ENCODE measurements at regions not wholly inside any gene's neighbourhood (a gene's known extent, or its start where the extent isn't known, plus 50 kb on each side); places are given as distances from the start of the nearest gene placed in this dataset.

DNA sequence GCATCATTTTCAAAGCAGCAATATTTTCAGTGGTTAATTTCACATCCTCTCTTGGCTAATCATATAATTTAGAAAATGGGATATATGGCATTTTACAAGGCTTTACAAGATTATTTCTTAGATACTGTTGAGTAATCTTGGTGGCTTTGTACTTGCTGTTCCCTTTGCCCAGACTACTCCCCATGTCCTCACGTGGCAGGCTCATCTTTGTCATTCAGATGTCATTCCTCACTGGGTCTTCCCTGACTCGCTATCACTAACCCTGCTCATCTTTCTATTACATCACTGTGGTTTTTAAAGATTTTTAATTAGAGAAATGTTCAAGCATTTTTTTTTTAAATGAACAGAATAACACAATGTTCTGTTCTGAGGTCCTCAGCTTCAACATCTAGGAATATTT lies 240.0 kb upstream of the IRX5 start:
- intact Hi-C loops (cut with DNase I): no loop called here
- DNase-seq: no peak
- ATAC-seq: no peak

DNA sequence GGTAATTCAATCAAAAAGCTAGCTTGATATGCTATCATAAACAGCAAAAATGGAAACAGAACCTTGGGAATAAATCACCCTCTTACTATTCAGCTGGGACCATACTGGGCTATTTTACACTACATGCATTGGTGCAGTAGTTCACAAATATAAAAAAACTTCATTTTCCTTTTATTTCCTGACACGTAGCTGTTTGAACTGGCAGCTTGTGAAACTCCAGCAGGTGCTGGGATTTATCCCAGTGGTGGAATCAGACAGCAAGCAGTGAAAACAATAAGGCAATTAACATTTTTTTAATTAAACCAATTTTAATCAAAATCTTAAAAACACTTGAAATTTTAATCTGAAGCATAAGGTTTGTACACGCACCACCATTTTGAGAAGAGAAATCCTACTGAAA lies 240.4 kb upstream of the IRX5 start:
- ATAC-seq (no peak), DNase-seq (no peak)
- intact Hi-C loops (cut with DNase I): no loop called here

DNA sequence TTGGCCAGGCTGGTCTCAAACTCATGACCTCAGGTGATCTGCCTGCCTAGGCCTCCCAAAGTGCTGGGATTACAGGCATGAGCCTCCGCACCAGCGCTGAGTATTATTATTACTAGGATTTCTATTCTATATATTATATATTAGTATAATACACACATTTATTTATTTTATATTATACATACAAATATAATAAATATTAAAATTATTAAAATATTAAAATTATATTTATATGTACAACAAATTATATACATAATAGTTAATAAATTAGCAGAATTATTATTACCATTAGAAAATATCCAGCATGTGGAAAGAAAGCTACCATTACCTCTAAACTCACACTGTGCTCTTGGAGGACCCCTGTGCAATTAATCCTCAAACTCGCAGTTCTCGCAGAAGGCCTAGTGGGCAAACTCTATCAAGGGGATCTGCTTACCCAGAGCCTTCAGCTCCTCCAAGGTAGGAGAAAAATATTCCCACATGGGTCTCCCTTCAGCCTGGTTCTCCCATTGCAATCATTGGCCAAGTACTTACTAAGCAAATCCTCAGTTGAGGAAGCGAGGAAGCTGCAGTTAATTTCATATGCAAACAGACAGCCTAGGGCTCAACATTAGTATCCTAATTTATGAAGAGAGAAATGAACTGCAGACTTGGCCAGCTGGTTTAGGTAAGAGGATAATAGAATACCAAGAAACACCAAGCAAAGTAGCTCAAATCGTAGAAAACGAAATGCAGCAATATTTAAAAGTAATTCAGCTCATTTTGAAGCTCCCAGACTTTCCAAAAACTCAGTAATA lies 241.4 kb upstream of the IRX5 start:
- intact Hi-C loops (cut with DNase I): no loop called here
- ATAC-seq: no peak
- DNase-seq: no peak

DNA sequence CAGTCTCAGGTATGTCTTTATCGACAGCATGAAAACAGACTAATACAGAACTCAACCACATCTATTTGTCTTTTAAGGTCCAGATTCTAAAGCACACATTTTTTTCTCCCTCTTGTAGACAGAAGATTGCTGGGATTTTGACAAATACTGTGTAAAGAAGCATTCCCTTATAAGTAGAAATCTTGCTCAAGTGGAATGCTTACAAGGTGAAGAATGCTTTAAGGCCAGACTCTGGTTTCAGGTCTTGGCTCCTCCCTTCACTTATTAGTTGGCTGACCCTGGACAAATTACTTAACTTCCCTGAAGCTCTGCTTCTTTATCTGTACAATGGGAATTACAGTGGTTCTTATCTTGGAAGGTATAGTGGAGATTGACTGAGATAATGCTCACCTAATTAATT lies 242.3 kb upstream of the IRX5 start:
- ATAC-seq (no peak), DNase-seq (no peak)
- intact Hi-C loops (cut with DNase I): no loop called here

- ATAC-seq: no peak
- DNase-seq: no peak
- intact Hi-C loops (cut with DNase I): no loop called here
These were observed 243.4 kb upstream of the IRX5 start for GRCh38 chr16:54687043-54687899.

DNA sequence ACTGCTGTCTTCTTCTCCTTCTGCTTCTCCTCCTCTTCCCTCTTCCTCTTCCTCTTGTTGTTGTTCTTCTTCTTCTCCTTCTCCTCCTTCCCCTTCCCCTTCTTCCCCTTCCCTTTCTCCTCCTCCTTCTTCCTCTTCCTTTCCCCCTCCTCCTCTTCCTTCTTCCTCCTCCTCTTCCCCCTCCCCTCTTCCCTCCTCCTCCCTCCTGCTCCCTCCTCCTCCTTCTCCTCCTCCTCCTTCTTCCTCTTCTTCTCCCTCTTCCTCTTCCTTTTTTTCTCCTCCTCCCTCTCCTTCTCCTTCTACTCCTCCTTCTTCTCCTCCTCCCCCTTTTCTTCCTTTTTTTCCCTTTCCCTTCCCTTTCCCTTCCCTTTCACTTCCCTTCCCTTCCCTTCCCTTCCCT lies 245.0 kb upstream of the IRX5 start:
- DNase-seq (no peak), ATAC-seq (no peak)
- intact Hi-C loops (cut with DNase I): no loop called here

- no peak for DNase-seq
- ATAC-seq: no peak
- intact Hi-C loops (cut with DNase I): no loop called here
These were observed 251.1 kb upstream of the IRX5 start for GRCh38 chr16:54679531-54679930.

- intact Hi-C loops (cut with DNase I): no loop called here
- no peak for ATAC-seq
These were observed 253.2 kb upstream of the IRX5 start for GRCh38 chr16:54677308-54677950.

DNA sequence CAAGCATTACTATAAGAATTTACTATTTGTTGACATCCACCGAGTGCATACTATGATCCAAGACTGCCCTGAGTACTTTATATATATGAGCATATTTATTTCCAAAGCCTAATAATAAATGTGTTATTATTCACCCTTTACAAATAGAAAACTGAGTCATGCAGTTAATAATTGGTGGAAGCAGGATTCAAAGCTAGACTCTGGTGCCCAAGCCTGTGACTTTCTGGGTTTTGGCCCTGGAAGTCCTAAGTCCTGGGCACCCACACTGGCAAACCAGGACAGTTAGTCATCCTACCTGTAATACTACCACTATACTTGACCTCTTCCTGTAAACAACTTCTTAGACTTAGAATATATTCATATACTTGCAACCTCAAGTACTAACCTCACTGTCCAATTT lies 257.4 kb upstream of the IRX5 start:
- intact Hi-C loops (cut with DNase I): no loop called here
- DNase-seq: no peak
- no peak for ATAC-seq

More at GRCh38 chr16:54677308-54677950, 253.2 kb upstream of the IRX5 start:
- no peak for DNase-seq

DNA sequence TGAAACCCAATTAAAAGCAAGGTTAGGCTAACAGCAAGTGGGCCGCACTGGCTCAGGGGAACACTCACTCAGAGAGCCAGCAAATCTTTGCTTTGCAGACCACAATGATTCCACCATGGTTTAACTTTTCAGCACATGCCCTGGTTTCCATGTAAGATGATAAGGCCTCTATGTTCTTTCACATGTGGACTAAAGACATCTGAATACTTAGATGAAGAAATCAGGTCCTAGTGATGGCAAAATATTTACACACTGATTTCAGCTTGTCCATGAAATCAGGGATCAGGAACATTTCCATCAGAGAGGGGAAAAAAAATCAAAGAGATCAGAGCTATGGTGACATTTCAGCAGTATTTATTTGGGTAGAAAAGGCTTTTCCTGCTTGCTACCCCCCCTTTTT lies 258.2 kb upstream of the IRX5 start:
- intact Hi-C loops (cut with DNase I): no loop called here
- ATAC-seq (no peak), DNase-seq (no peak)

DNA sequence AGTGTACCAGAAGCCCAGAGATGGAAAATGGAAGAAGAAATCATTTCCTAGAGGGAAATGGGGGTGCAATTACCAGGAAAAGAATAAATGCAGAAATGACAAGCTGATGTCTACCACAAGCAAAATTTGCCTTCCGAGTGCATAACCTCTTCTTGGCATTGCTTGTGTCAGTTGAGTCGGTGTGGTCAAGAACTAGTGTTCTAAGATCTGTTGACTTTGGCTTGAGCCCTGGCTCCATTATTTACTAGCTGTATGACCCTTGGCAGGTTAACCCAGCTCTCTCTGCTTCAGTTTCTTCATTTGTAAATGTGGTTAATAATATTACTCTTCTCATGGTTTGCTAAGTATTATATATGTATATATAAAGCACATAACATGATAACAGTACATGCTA lies 273.0 kb upstream of the IRX5 start:
- ATAC-seq: peak in 1 of 2 donors; percentile 18
- DNase-seq: no peak
- intact Hi-C loops (cut with DNase I): no loop called here

- ATAC-seq (peak in 1 of 2 donors; percentile 95), DNase-seq (no peak)
- intact Hi-C loops (cut with DNase I): no loop called here
These were observed 273.5 kb upstream of the IRX5 start for GRCh38 chr16:54657058-54657708.

GRCh38 chr16:54655121-54655590 lies 275.5 kb upstream of the IRX5 start:
- peak; percentile 79 for ATAC-seq
- intact Hi-C loops (cut with DNase I): no loop called here
- peak; percentile 70 for DNase-seq

DNA sequence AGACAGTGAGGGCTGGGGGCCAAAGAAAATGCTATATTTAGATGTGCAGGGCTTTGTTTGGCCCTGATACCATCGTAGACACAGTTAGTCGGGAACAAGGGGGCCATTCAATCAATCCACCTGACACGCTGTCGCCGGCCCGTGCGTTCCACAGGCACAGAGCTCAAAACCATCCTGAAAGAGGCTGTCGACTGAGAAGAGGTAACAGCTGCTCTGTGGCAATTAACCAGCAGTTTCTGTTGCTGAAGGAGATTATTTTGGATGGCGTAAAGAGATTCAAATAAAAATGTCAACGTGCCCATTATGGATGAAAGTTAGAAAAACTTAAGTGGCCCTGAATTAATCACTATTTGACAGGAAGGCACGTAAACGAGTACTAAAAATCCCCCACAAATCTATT lies 276.2 kb upstream of the IRX5 start:
- intact Hi-C loops (cut with DNase I): no loop called here
- DNase-seq (no peak), ATAC-seq (no peak)

GRCh38 chr16:54652201-54652770 lies 278.4 kb upstream of the IRX5 start:
- DNase-seq (no peak), ATAC-seq (no peak)
- intact Hi-C loops (cut with DNase I): no loop called here

- DNase-seq: no peak
- no peak for ATAC-seq
- intact Hi-C loops (cut with DNase I): no loop called here
These were observed 279.0 kb upstream of the IRX5 start for GRCh38 chr16:54651440-54652195.

DNA sequence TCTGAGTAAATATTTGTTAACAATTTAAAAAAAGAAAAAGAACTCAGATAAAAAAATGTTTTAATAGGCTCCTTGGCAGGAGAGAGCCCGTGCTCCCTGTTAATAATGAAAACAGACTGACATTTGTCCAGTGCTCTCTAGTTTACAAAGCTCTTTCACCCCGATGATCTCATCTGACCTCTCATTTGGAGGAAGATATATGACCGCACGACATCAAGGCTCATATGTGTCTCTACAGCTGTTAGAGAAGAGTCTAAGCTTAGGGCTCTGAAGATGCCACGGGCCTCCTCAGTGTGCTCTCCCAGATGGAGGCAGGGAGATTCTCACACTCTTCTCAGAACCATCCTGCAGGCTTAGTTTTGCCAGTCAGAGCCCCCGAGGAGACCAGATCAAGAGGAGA lies 280.8 kb upstream of the IRX5 start:
- no peak for DNase-seq
- no peak for ATAC-seq
- intact Hi-C loops (cut with DNase I): no loop called here

DNA sequence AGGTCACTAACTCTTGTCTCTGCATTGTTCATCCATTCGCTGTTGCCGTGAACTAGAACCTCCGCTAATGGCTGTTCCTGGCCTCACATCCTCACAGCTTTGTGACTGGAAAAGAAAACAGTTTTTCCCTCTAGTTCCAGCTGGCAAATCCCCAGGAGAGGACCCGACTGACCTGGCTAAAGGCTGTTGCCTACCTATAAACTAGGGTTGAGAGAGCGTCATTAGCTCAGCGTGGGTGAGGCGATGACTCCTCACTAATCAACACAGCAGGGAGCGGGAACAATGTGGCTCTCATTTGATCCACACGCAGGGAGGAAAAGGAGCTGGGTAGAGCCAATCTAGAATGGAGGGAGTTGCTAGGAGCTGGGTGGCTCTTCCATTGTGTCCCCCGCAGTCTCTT lies 282.1 kb upstream of the IRX5 start:
- ATAC-seq (no peak), DNase-seq (no peak)
- intact Hi-C loops (cut with DNase I): no loop called here
